ENCODE measurements at regions not wholly inside any gene's neighbourhood (a gene's known extent, or its start where the extent isn't known, plus 50 kb on each side); places are given as distances from the start of the nearest gene placed in this dataset.

DNA sequence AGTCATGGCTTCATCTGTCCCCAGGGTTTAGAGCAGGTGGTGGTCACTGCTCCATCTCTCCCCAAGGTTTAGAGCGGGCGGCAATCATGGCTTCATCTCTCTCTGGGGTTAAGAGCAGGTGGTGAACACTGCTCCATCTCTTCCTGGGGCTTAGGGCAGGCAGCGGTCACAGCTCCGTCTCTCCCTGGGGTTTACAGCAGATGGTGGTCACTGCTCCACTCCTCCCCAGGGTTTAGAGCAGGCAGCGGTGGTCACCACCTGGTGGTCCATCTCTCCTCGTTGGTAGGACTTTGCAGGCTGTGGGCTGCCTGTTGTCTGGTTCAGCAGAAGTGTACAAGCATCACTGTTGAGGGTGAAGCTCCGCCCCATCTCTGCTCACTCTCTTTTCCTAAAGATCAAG, 52.8 kb upstream of the ARHGEF7 start:
- TF ChIP-seq, protein P1, sequence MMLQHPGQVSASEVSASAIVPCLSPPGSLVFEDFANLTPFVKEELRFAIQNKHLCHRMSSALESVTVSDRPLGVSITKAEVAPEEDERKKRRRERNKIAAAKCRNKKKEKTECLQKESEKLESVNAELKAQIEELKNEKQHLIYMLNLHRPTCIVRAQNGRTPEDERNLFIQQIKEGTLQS (IDR thresholded peaks at IDR 0.05), result no peak
- TF ChIP-seq HNF4G (IDR thresholded peaks at IDR 0.05) (no peak), EGR1 (IDR thresholded peaks at IDR 0.05; ENCODE audit: low read depth in 2 of 2) (no peak), NR2F2 (IDR thresholded peaks at IDR 0.05) (no peak), RAD21 (IDR thresholded peaks at IDR 0.05) (no peak), RXRA (IDR thresholded peaks at IDR 0.05) (no peak), HNF4A (conservative IDR thresholded peaks at IDR 0.05) (no peak), FOXA2 (IDR thresholded peaks at IDR 0.05) (no peak), TAF1 (conservative IDR thresholded peaks at IDR 0.05) (no peak)
- TF ChIP-seq, protein P2, sequence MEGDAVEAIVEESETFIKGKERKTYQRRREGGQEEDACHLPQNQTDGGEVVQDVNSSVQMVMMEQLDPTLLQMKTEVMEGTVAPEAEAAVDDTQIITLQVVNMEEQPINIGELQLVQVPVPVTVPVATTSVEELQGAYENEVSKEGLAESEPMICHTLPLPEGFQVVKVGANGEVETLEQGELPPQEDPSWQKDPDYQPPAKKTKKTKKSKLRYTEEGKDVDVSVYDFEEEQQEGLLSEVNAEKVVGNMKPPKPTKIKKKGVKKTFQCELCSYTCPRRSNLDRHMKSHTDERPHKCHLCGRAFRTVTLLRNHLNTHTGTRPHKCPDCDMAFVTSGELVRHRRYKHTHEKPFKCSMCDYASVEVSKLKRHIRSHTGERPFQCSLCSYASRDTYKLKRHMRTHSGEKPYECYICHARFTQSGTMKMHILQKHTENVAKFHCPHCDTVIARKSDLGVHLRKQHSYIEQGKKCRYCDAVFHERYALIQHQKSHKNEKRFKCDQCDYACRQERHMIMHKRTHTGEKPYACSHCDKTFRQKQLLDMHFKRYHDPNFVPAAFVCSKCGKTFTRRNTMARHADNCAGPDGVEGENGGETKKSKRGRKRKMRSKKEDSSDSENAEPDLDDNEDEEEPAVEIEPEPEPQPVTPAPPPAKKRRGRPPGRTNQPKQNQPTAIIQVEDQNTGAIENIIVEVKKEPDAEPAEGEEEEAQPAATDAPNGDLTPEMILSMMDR (IDR thresholded peaks at IDR 0.05; ENCODE audit: low read depth, low read length, missing input control), result no peak
- TF ChIP-seq, protein P3, sequence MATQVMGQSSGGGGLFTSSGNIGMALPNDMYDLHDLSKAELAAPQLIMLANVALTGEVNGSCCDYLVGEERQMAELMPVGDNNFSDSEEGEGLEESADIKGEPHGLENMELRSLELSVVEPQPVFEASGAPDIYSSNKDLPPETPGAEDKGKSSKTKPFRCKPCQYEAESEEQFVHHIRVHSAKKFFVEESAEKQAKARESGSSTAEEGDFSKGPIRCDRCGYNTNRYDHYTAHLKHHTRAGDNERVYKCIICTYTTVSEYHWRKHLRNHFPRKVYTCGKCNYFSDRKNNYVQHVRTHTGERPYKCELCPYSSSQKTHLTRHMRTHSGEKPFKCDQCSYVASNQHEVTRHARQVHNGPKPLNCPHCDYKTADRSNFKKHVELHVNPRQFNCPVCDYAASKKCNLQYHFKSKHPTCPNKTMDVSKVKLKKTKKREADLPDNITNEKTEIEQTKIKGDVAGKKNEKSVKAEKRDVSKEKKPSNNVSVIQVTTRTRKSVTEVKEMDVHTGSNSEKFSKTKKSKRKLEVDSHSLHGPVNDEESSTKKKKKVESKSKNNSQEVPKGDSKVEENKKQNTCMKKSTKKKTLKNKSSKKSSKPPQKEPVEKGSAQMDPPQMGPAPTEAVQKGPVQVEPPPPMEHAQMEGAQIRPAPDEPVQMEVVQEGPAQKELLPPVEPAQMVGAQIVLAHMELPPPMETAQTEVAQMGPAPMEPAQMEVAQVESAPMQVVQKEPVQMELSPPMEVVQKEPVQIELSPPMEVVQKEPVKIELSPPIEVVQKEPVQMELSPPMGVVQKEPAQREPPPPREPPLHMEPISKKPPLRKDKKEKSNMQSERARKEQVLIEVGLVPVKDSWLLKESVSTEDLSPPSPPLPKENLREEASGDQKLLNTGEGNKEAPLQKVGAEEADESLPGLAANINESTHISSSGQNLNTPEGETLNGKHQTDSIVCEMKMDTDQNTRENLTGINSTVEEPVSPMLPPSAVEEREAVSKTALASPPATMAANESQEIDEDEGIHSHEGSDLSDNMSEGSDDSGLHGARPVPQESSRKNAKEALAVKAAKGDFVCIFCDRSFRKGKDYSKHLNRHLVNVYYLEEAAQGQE (IDR thresholded peaks at IDR 0.05), result no peak
- TF ChIP-seq, protein P4, sequence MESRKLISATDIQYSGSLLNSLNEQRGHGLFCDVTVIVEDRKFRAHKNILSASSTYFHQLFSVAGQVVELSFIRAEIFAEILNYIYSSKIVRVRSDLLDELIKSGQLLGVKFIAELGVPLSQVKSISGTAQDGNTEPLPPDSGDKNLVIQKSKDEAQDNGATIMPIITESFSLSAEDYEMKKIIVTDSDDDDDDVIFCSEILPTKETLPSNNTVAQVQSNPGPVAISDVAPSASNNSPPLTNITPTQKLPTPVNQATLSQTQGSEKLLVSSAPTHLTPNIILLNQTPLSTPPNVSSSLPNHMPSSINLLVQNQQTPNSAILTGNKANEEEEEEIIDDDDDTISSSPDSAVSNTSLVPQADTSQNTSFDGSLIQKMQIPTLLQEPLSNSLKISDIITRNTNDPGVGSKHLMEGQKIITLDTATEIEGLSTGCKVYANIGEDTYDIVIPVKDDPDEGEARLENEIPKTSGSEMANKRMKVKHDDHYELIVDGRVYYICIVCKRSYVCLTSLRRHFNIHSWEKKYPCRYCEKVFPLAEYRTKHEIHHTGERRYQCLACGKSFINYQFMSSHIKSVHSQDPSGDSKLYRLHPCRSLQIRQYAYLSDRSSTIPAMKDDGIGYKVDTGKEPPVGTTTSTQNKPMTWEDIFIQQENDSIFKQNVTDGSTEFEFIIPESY (IDR thresholded peaks at IDR 0.05), result no peak
- peaks cover 0 to 3% (median 0%) of the 10 kb centered on the region in 4 donors for H3K4me1 ChIP-seq (ENCODE audit: control insufficient read depth in 4 of 4, insufficient read depth in 4 of 4, low read length in 3 of 4)
- H3K4me3 ChIP-seq (ENCODE audit: low read depth in 1 of 3, low read length in 3 of 3), result no peak overlapping the region
- no peaks in the 10 kb centered on the region for H3K9me3 ChIP-seq (ENCODE audit: control insufficient read depth in 4 of 4, low read length in 3 of 4)
- H3K27me3 ChIP-seq (ENCODE audit: control insufficient read depth in 4 of 4, insufficient read depth in 4 of 4, low read length in 3 of 4), result no peaks in the 10 kb centered on the region
- H3K9ac ChIP-seq (ENCODE audit: low read depth in 1 of 2, low read length in 2 of 2), result no peak overlapping the region
- H3K36me3 ChIP-seq (ENCODE audit: control insufficient read depth in 4 of 4, insufficient read depth in 3 of 4, low read depth in 1 of 4, low read length in 3 of 4), result no peaks in the 10 kb centered on the region
- no peak for DNase-seq (ENCODE audit: low spot score)
- no peak overlapping the region for H3K27ac ChIP-seq (ENCODE audit: low read depth in 1 of 2, low read length in 2 of 2)
- 87% methylated on average over 7 of the region's 7 CpGs for WGBS

DNA sequence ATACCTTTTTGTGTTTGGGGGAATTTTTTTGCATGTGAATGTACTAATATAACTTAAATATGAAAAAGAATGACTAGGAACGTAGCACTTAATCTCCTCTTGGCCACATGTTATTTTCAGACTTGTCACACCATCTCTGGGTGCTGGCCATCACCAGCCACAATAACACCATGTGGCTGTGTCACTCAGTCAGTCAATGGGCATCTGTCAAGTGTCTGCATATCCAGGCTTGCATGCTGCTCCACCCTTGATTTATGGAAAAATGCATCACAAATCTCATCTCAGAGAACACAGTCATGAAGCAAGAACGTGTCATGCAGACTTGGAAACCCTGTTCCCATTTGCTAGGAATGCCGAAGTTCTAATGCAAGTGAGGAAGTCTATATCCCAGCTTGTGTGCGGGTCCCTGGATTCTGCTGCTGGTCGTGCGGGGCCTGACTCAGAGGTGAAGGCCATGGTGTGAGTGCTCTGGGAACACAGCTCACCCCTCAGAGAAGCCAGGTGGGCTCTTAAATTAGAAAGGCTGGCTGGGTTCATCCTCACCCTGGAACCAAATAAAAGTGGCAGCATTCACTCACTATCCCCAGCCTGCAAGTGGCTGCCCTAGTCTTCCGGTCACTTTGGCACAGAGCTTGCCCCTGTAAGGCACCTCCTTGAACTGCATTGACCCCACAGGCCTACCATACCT, 53.6 kb upstream of the ARHGEF7 start:
- peaks cover 0 to under 1% (median 0%) of the 10 kb centered on the region in 4 donors for H3K4me1 ChIP-seq (ENCODE audit: control insufficient read depth in 4 of 4, insufficient read depth in 4 of 4, low read length in 3 of 4)
- no peak overlapping the region for H3K9ac ChIP-seq (ENCODE audit: low read depth in 1 of 2, low read length in 2 of 2)
- TF ChIP-seq TAF1 (conservative IDR thresholded peaks at IDR 0.05) (no peak), YY1 (IDR thresholded peaks at IDR 0.05) (no peak), FOXA2 (IDR thresholded peaks at IDR 0.05) (no peak), FOXA1 (IDR thresholded peaks at IDR 0.05) (no peak), HNF4A (conservative IDR thresholded peaks at IDR 0.05) (no peak), RXRA (IDR thresholded peaks at IDR 0.05) (no peak)
- TF ChIP-seq, protein P4 (IDR thresholded peaks at IDR 0.05), result no peak
- TF ChIP-seq, protein P5, sequence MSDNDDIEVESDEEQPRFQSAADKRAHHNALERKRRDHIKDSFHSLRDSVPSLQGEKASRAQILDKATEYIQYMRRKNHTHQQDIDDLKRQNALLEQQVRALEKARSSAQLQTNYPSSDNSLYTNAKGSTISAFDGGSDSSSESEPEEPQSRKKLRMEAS (IDR thresholded peaks at IDR 0.05), result no peak
- TF ChIP-seq, protein P1 (IDR thresholded peaks at IDR 0.05), result no peak
- TF ChIP-seq, protein P2 (IDR thresholded peaks at IDR 0.05; ENCODE audit: low read depth, low read length, missing input control), result no peak
- WGBS, result 90% methylated on average over 7 of the region's 7 CpGs
- no peaks in the 10 kb centered on the region for H3K36me3 ChIP-seq (ENCODE audit: control insufficient read depth in 4 of 4, insufficient read depth in 3 of 4, low read depth in 1 of 4, low read length in 3 of 4)
- no peak for DNase-seq (ENCODE audit: low spot score)
- H3K9me3 ChIP-seq (ENCODE audit: control insufficient read depth in 4 of 4, low read length in 3 of 4), result no peaks in the 10 kb centered on the region
- no peak overlapping the region for H3K4me3 ChIP-seq (ENCODE audit: low read depth in 1 of 3, low read length in 3 of 3)
- H3K27me3 ChIP-seq (ENCODE audit: control insufficient read depth in 4 of 4, insufficient read depth in 4 of 4, low read length in 3 of 4), result no peaks in the 10 kb centered on the region
- no peak overlapping the region for H3K27ac ChIP-seq (ENCODE audit: low read depth in 1 of 2, low read length in 2 of 2)

All from liver (tissue), 8 donors.